HCT116 (cell line): ENCODE measurements at regions not wholly inside any gene's neighbourhood (a gene's known extent, or its start where the extent isn't known, plus 50 kb on each side); places are given as distances from the start of the nearest gene placed in this dataset.

Experiments used
- CTCF ChIP-seq, 3 experiments: fragments of 200-600 bp in 1 of 3; sonication (generic) in 1 of 3; IDR thresholded peaks in 2 of 3; conservative IDR thresholded peaks in 1 of 3; 2 replicates each; pipeline ENCODE4 v1.5.1; 2012 to 2017; ENCODE audit warnings: low read depth in 2 of 3, low read length in 2 of 3, antibody characterized with exemption in 1 of 3, borderline replicate concordance in 1 of 3, control low read depth in 1 of 3, mild to moderate bottlenecking in 1 of 3, mixed read lengths in 1 of 3, mixed run types in 1 of 3, moderate library complexity in 1 of 3; ENCODE audit not compliant: insufficient read depth in 1 of 3
- POLR2A ChIP-seq: IDR thresholded peaks from 2 replicates; pipeline ENCODE4 v1.7.0; 2011; ENCODE audit warnings: borderline replicate concordance; ENCODE audit not compliant: insufficient read depth, insufficient read length; ENCODE audit errors: extremely low read depth
- POLR2AphosphoS5 ChIP-seq: IDR thresholded peaks from 2 replicates; pipeline ENCODE4 v1.6.1; 2011; ENCODE audit warnings: mild to moderate bottlenecking, low read depth, low read length, moderate library complexity

GRCh38 chr2:116491292-116491691, 1323.2 kb upstream of the DDX18 start:
- TF ChIP-seq POLR2AphosphoS5 = no peak
- no peak for TF ChIP-seq CTCF (IDR thresholded peaks at IDR 0.05 in 2 of 3, conservative IDR thresholded peaks at IDR 0.05 in 1 of 3; ENCODE audit: borderline replicate concordance in 1 of 3, insufficient read depth in 1 of 3, low read depth in 2 of 3, low read length in 2 of 3)
- no peak for TF ChIP-seq POLR2A
